DND-41 (cell line): ENCODE measurements at regions not wholly inside any gene's neighbourhood (a gene's known extent, or its start where the extent isn't known, plus 50 kb on each side); places are given as distances from the start of the nearest gene placed in this dataset.

Source experiments
- CTCF ChIP-seq: IDR thresholded peaks from 2 replicates; pipeline ENCODE4 v1.5.1; 2012; ENCODE audit warnings: borderline replicate concordance, low read length, moderate library complexity, mild to moderate bottlenecking; ENCODE audit not compliant: poor library complexity, severe bottlenecking; ENCODE audit errors: extremely low read depth
- EZH2 ChIP-seq: IDR thresholded peaks from 3 replicates; pipeline ENCODE4 v1.6.1; 2012; ENCODE audit warnings: borderline replicate concordance, low read depth, mild to moderate bottlenecking, moderate library complexity, low read length, inconsistent platforms; ENCODE audit not compliant: severe bottlenecking

GRCh38 chr22:27685970-27686369 lies 115.6 kb downstream of the MN1 start:
- TF ChIP-seq CTCF: no peak
- TF ChIP-seq EZH2: no peak
